H9 (cell line): ENCODE measurements at regions not wholly inside any gene's neighbourhood (a gene's known extent, or its start where the extent isn't known, plus 50 kb on each side); places are given as distances from the start of the nearest gene placed in this dataset.
A peak's percentile ranks its signal among the peaks of the same experiment; 100 is the strongest.

ENCODE experiments used
- DNase-seq: peaks from one replicate; pipeline ENCODE4 v3.0.0-alpha.2; 2017
- H2AFZ ChIP-seq: one replicate; pipeline ENCODE4 v1.6.1; 2013; ENCODE audit warnings: mild to moderate bottlenecking, low read length, control low read depth, moderate library complexity
- H2AK5ac ChIP-seq: 2 replicates; pipeline ENCODE4 v1.6.1; 2013; ENCODE audit warnings: low read length, control low read depth, mixed read lengths; ENCODE audit not compliant: insufficient read length
- H2BK120ac ChIP-seq: one replicate; pipeline ENCODE4 v1.6.1; 2013; ENCODE audit warnings: low read depth, mild to moderate bottlenecking, low read length, control low read depth, inconsistent platforms; ENCODE audit not compliant: poor library complexity, severe bottlenecking
- H2BK12ac ChIP-seq: 2 replicates; pipeline ENCODE4 v1.6.1; 2013; ENCODE audit warnings: low read length, control low read depth, mixed read lengths, low read depth; ENCODE audit not compliant: insufficient read length
- H2BK15ac ChIP-seq: 2 replicates; pipeline ENCODE4 v1.6.1; 2013; ENCODE audit warnings: low read depth, low read length, control low read depth
- H2BK20ac ChIP-seq: one replicate; pipeline ENCODE4 v1.6.1; 2013; ENCODE audit warnings: low read depth, mild to moderate bottlenecking, low read length, control low read depth, inconsistent platforms; ENCODE audit not compliant: poor library complexity, severe bottlenecking
- H2BK5ac ChIP-seq: 2 replicates; pipeline ENCODE4 v1.6.1; 2013; ENCODE audit warnings: low read length, control low read depth, mixed read lengths; ENCODE audit not compliant: insufficient read length
- H3K14ac ChIP-seq: 2 replicates; pipeline ENCODE4 v1.6.1; 2013; ENCODE audit warnings: low read length, control low read depth; ENCODE audit not compliant: insufficient read depth
- H3K18ac ChIP-seq: 2 replicates; pipeline ENCODE4 v1.6.1; 2013; ENCODE audit warnings: low read depth, mild to moderate bottlenecking, mixed read lengths, low read length, control low read depth; ENCODE audit not compliant: insufficient read length
- H3K23ac ChIP-seq: 2 replicates; pipeline ENCODE4 v1.6.1; 2013; ENCODE audit warnings: low read length, control low read depth, mixed read lengths, low read depth; ENCODE audit not compliant: insufficient read length
- H3K23me2 ChIP-seq: 2 replicates; pipeline ENCODE4 v1.6.1; 2013; ENCODE audit warnings: low read depth, mild to moderate bottlenecking, mixed read lengths, low read length, control low read depth; ENCODE audit not compliant: insufficient read length, poor library complexity, severe bottlenecking
- H3K27ac ChIP-seq: 2 replicates; pipeline ENCODE4 v1.5.1; 2013; ENCODE audit warnings: low read length, control low read depth, mixed read lengths, low read depth; ENCODE audit not compliant: insufficient read length
- H3K27me3 ChIP-seq: 2 replicates; pipeline ENCODE4 v1.6.1; 2013; ENCODE audit warnings: low read length, control low read depth, inconsistent platforms; ENCODE audit not compliant: insufficient read depth
- H3K4ac ChIP-seq: 2 replicates; pipeline ENCODE4 v1.6.1; 2013; ENCODE audit warnings: low read depth, mild to moderate bottlenecking, control low read depth, inconsistent platforms, low read length, moderate library complexity
- H3K4me1 ChIP-seq: 2 replicates; pipeline ENCODE4 v1.6.1; 2013; ENCODE audit warnings: low read length, control low read depth, inconsistent platforms; ENCODE audit not compliant: insufficient read depth
- H3K4me2 ChIP-seq: 2 replicates; pipeline ENCODE4 v1.6.1; 2013; ENCODE audit warnings: low read length, control low read depth, mixed read lengths; ENCODE audit not compliant: insufficient read length, insufficient read depth
- H3K56ac ChIP-seq: 2 replicates; pipeline ENCODE4 v1.6.1; 2013; ENCODE audit warnings: low read depth, mild to moderate bottlenecking, mixed read lengths, low read length, control low read depth; ENCODE audit not compliant: insufficient read length
- H3K79me1 ChIP-seq: 2 replicates; pipeline ENCODE4 v1.6.1; 2013; ENCODE audit warnings: low read depth, mild to moderate bottlenecking, moderate library complexity, low read length, control low read depth, inconsistent platforms; ENCODE audit not compliant: insufficient read depth, poor library complexity, severe bottlenecking
- H3K79me2 ChIP-seq: 2 replicates; pipeline ENCODE4 v1.6.1; 2013; ENCODE audit warnings: low read length, control low read depth, inconsistent platforms; ENCODE audit not compliant: insufficient read depth
- H3K9ac ChIP-seq: 2 replicates; pipeline ENCODE4 v1.6.1; 2013; ENCODE audit warnings: low read length, control low read depth, mixed read lengths; ENCODE audit not compliant: insufficient read length; ENCODE audit errors: extremely low read depth
- H3K9me3 ChIP-seq: one replicate; pipeline ENCODE4 v1.6.1; 2013; ENCODE audit warnings: low read depth, low read length, inconsistent platforms; ENCODE audit not compliant: control insufficient read depth
- H3T11ph ChIP-seq: one replicate; pipeline ENCODE4 v1.6.1; 2013; ENCODE audit warnings: mild to moderate bottlenecking, low read length, control low read depth, inconsistent platforms
- H4K20me1 ChIP-seq: one replicate; pipeline ENCODE4 v1.6.1; 2013; ENCODE audit not compliant: control insufficient read depth, insufficient read length, insufficient read depth
- H4K5ac ChIP-seq: 2 replicates; pipeline ENCODE4 v1.6.1; 2013; ENCODE audit warnings: low read depth, mild to moderate bottlenecking, mixed read lengths, low read length, control low read depth; ENCODE audit not compliant: insufficient read length
- H4K8ac ChIP-seq: replicated peaks from 2 replicates; pipeline ENCODE4 v1.6.1; 2013; ENCODE audit warnings: low read length, control low read depth, mixed read lengths, low read depth; ENCODE audit not compliant: insufficient read length
- H4K91ac ChIP-seq: 2 replicates; pipeline ENCODE4 v1.6.1; 2013; ENCODE audit warnings: low read depth, mild to moderate bottlenecking, moderate library complexity, mixed read lengths, low read length, control low read depth; ENCODE audit not compliant: insufficient read length
- H3K27ac Mint-ChIP-seq, 3 experiments: 2 replicates in 2 of 3; 3 replicates in 1 of 3; pipeline ENCODE4 v1.8.0; 2020 to 2021; ENCODE audit warnings: mixed read lengths in 3 of 3, mild to moderate bottlenecking in 1 of 3, moderate library complexity in 1 of 3
- H3K27me3 Mint-ChIP-seq: 2 replicates; pipeline ENCODE4 v1.8.0; 2021; ENCODE audit warnings: low read depth, mild to moderate bottlenecking, moderate library complexity, mixed read lengths
- H3K36me3 Mint-ChIP-seq, 3 experiments: 2 replicates in 2 of 3; 3 replicates in 1 of 3; pipeline ENCODE4 v1.8.0; 2020 to 2021; ENCODE audit warnings: low read depth in 3 of 3, mixed read lengths in 3 of 3; ENCODE audit not compliant: insufficient read depth in 1 of 3
- H3K4me1 Mint-ChIP-seq, 2 experiments: 2 replicates each; pipeline ENCODE4 v1.8.0; 2020; ENCODE audit warnings: mixed read lengths in 2 of 2
- H3K4me3 Mint-ChIP-seq, 2 experiments: 2 replicates in 1 of 2; 3 replicates in 1 of 2; pipeline ENCODE4 v1.8.0; 2020 to 2021; ENCODE audit warnings: mild to moderate bottlenecking in 2 of 2, mixed read lengths in 2 of 2, moderate library complexity in 1 of 2
- H3K9me3 Mint-ChIP-seq, 2 experiments: 2 replicates in 1 of 2; 3 replicates in 1 of 2; pipeline ENCODE4 v1.8.0; 2020; ENCODE audit warnings: mild to moderate bottlenecking in 2 of 2, mixed read lengths in 2 of 2, moderate library complexity in 1 of 2
- CTCF ChIP-seq: fragments of 200-600 bp; sonication (generic); conservative IDR thresholded peaks from 3 replicates; pipeline ENCODE4 v1.8.0; 2021; ENCODE audit warnings: antibody characterized with exemption, mild to moderate bottlenecking
- WGBS: extraction: QIAGEN DNeasy Blood & Tissue Kit; methylation state at CpG from one replicate; pipeline ENCODE4 v1.1.7; 2013; ENCODE audit warnings: missing lambda C conversion rate, low lambda C conversion rate, mixed read lengths; ENCODE audit not compliant: insufficient read length; ENCODE audit errors: extremely low coverage; 5-methylcytosine and 5-hydroxymethylcytosine counted together

GRCh38 chr17:62870030-62870541 lies 62.0 kb upstream of the MARCHF10 start:
- Histone ChIP-seq H2BK20ac (no peak overlapping the region), H3K27ac (no peak overlapping the region), H4K20me1 (no peaks in the 10 kb centered on the region), H2BK5ac (no peak overlapping the region), H3K23me2 (no peaks in the 10 kb centered on the region), H3K79me1 (no peaks in the 10 kb centered on the region), H2BK120ac (peak overlapping the region; percentile 0), H3K56ac (no peak overlapping the region), H2BK12ac (no peak overlapping the region), H2BK15ac (no peak overlapping the region), H3K23ac (no peak overlapping the region), H3K4me2 (no peak overlapping the region), H4K8ac (no peak overlapping the region), H3K18ac (peak overlapping the region; percentile 92), H3K4ac (peak overlapping the region; percentile 74; the same call in 1 of the 2 replicates), H3T11ph (peak overlapping the region; percentile 96), H2AFZ (no peak overlapping the region), H2AK5ac (no peak overlapping the region), H3K14ac (peak overlapping the region; percentile 90; the same call in 1 of the 2 replicates), H4K5ac (no peak overlapping the region), H3K9ac (no peak overlapping the region), H4K91ac (no peak overlapping the region), H3K4me1 (0 out of 2 replicates have a peak, but pooled peaks cover 3% of the 10 kb centered on the region), H3K27me3 (no peaks in the 10 kb centered on the region), H3K79me2 (no peaks in the 10 kb centered on the region), H3K9me3 (no peaks in the 10 kb centered on the region)
- TF ChIP-seq CTCF, result no peak
- peak; percentile 82 for DNase-seq
- H3K27ac Mint-ChIP-seq, result peak overlapping the region in 2 of 3 experiments; percentile 54 to 82; a peak in 3 of 7 replicates
- no peaks in the 10 kb centered on the region for H3K36me3 Mint-ChIP-seq
- H3K9me3 Mint-ChIP-seq, result no peaks in the 10 kb centered on the region
- H3K4me3 Mint-ChIP-seq, result no peak overlapping the region; a peak in 1 of 5 replicates
- WGBS, result no CpG with 5 or more reads among the region's 5 CpGs
- H3K4me1 Mint-ChIP-seq, result peaks cover 15 to 17% of the 10 kb centered on the region in 2 experiments
- peaks cover 3% of the 10 kb centered on the region for H3K27me3 Mint-ChIP-seq
